ENCODE measurements at regions not wholly inside any gene's neighbourhood (a gene's known extent, or its start where the extent isn't known, plus 50 kb on each side); places are given as distances from the start of the nearest gene placed in this dataset.

DNA sequence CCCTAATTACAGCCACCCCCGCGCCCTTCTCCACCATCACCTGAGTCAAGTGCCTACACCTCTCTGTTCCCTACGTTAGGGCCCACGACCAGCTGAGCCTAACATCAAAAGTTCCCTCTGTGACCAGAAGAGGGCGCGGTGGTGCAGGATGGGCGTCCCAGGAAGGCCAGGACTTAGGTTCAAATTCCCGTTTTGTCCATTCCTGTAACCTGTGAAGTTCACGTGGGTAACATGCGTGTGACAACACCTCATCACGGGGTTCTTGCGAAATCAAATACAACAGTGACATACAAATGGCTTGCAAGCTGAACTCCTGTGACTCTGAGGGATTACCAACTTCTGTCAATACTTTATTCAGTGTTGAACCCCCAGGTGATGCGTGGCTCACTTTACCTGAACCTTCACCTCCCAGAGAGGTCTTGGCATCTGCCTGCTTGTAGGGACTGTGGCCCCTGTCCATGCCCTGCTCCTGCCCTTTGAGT, 207.9 kb downstream of the ARL4C start:
- no peak overlapping the region for H3K4me3 ChIP-seq (replicated peaks in 1 of 2; ENCODE audit: low read depth in 1 of 2, low read length in 2 of 2)
- peak overlapping the region; percentile 42 for H2AFZ ChIP-seq (ENCODE audit: low read depth, low read length, poor library complexity, severe bottlenecking)
- no peak for TF ChIP-seq SRF (IDR thresholded peaks at IDR 0.05; ENCODE audit: low read depth)
- no peak for TF ChIP-seq SP1 (IDR thresholded peaks at IDR 0.05; ENCODE audit: low read depth)
- peak; percentile 46; the same call in 1 of the 2 replicates for TF ChIP-seq CEBPB (IDR thresholded peaks at IDR 0.05; ENCODE audit: low read depth)
- TF ChIP-seq POLR2A (IDR thresholded peaks at IDR 0.05; ENCODE audit: borderline replicate concordance, extremely low read depth, insufficient read depth, insufficient read length): no peak
- no peak for TF ChIP-seq YY1 (IDR thresholded peaks at IDR 0.05; ENCODE audit: extremely low read depth, insufficient replicate concordance, low read depth, low read length)
- TF ChIP-seq SIN3A (IDR thresholded peaks at IDR 0.05; ENCODE audit: low read depth): no peak
- TF ChIP-seq, protein P1, sequence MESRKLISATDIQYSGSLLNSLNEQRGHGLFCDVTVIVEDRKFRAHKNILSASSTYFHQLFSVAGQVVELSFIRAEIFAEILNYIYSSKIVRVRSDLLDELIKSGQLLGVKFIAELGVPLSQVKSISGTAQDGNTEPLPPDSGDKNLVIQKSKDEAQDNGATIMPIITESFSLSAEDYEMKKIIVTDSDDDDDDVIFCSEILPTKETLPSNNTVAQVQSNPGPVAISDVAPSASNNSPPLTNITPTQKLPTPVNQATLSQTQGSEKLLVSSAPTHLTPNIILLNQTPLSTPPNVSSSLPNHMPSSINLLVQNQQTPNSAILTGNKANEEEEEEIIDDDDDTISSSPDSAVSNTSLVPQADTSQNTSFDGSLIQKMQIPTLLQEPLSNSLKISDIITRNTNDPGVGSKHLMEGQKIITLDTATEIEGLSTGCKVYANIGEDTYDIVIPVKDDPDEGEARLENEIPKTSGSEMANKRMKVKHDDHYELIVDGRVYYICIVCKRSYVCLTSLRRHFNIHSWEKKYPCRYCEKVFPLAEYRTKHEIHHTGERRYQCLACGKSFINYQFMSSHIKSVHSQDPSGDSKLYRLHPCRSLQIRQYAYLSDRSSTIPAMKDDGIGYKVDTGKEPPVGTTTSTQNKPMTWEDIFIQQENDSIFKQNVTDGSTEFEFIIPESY (IDR thresholded peaks at IDR 0.05; ENCODE audit: extremely low read depth, insufficient replicate concordance, low read length): no peak
- TF ChIP-seq CBX3 (IDR thresholded peaks at IDR 0.05; ENCODE audit: low read depth): no peak
- TF ChIP-seq EGR1 (IDR thresholded peaks at IDR 0.05; ENCODE audit: low read depth): no peak
- TF ChIP-seq, protein P2, sequence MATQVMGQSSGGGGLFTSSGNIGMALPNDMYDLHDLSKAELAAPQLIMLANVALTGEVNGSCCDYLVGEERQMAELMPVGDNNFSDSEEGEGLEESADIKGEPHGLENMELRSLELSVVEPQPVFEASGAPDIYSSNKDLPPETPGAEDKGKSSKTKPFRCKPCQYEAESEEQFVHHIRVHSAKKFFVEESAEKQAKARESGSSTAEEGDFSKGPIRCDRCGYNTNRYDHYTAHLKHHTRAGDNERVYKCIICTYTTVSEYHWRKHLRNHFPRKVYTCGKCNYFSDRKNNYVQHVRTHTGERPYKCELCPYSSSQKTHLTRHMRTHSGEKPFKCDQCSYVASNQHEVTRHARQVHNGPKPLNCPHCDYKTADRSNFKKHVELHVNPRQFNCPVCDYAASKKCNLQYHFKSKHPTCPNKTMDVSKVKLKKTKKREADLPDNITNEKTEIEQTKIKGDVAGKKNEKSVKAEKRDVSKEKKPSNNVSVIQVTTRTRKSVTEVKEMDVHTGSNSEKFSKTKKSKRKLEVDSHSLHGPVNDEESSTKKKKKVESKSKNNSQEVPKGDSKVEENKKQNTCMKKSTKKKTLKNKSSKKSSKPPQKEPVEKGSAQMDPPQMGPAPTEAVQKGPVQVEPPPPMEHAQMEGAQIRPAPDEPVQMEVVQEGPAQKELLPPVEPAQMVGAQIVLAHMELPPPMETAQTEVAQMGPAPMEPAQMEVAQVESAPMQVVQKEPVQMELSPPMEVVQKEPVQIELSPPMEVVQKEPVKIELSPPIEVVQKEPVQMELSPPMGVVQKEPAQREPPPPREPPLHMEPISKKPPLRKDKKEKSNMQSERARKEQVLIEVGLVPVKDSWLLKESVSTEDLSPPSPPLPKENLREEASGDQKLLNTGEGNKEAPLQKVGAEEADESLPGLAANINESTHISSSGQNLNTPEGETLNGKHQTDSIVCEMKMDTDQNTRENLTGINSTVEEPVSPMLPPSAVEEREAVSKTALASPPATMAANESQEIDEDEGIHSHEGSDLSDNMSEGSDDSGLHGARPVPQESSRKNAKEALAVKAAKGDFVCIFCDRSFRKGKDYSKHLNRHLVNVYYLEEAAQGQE (IDR thresholded peaks at IDR 0.05; ENCODE audit: low read depth): no peak
- TF ChIP-seq, protein P3, sequence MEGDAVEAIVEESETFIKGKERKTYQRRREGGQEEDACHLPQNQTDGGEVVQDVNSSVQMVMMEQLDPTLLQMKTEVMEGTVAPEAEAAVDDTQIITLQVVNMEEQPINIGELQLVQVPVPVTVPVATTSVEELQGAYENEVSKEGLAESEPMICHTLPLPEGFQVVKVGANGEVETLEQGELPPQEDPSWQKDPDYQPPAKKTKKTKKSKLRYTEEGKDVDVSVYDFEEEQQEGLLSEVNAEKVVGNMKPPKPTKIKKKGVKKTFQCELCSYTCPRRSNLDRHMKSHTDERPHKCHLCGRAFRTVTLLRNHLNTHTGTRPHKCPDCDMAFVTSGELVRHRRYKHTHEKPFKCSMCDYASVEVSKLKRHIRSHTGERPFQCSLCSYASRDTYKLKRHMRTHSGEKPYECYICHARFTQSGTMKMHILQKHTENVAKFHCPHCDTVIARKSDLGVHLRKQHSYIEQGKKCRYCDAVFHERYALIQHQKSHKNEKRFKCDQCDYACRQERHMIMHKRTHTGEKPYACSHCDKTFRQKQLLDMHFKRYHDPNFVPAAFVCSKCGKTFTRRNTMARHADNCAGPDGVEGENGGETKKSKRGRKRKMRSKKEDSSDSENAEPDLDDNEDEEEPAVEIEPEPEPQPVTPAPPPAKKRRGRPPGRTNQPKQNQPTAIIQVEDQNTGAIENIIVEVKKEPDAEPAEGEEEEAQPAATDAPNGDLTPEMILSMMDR (IDR thresholded peaks at IDR 0.05 in 2 of 3, conservative IDR thresholded peaks at IDR 0.05 in 1 of 3; ENCODE audit: borderline replicate concordance in 1 of 3, insufficient read depth in 1 of 3, low read depth in 2 of 3, low read length in 2 of 3): peak; percentile 67 to 89 (median 83); a peak in 5 of 6 replicates
- TF ChIP-seq MAX (IDR thresholded peaks at IDR 0.05): peak; percentile 49; the same call in 1 of the 2 replicates
- no peak for TF ChIP-seq POLR2AphosphoS5 (IDR thresholded peaks at IDR 0.05; ENCODE audit: low read depth, low read length)
- TF ChIP-seq RAD21 (IDR thresholded peaks at IDR 0.05; ENCODE audit: low read depth): peak; percentile 90
- no peak for TF ChIP-seq ZNF274 (IDR thresholded peaks at IDR 0.05; ENCODE audit: low read depth, low read length)
- no peak for TF ChIP-seq FOSL1 (IDR thresholded peaks at IDR 0.05; ENCODE audit: low read depth)
- H3K27ac ChIP-seq (ENCODE audit: low read depth, low read length): no peak overlapping the region
- H3K9ac ChIP-seq (ENCODE audit: low read length): no peak overlapping the region
- ChIA-PET POLR2A (no interaction called here), RAD21 (ENCODE audit: low non-redundant PET in 1 of 2, low total read pairs in 2 of 2, uncharacterized antibody in 2 of 2, unreplicated experiment in 2 of 2) (interaction anchor here (0.7 to 1.7 kb wide), 7 partner anchors 74 to 256 kb away, joined by 3 to 5 read pairs (median 3); no protein-coding TSS in a partner anchor), CTCF (interaction anchor here (0.6 to 2.4 kb wide), 12 partner anchors 9 to 828 kb away, joined by 3 to 18 read pairs (median 3); no protein-coding TSS in a partner anchor)
- no peaks in the 10 kb centered on the region for H3K9me3 ChIP-seq (ENCODE audit: control insufficient read depth in 1 of 2, insufficient read depth in 1 of 2, low read depth in 1 of 2, low read length in 2 of 2)
- peaks cover 19 to 55% of the 10 kb centered on the region in 2 experiments; a peak in 3 of 4 replicates for H3K4me1 ChIP-seq (ENCODE audit: control insufficient read depth in 1 of 2, insufficient read depth in 2 of 2, low read length in 2 of 2)
- H3K4me2 ChIP-seq (ENCODE audit: low read length): peak overlapping the region; percentile 47
- no TSS peak for BruUV-seq (replicated peaks)
- ATAC-seq: peak; percentile 84
- H3K27me3 ChIP-seq (ENCODE audit: insufficient read depth, low read length): no peaks in the 10 kb centered on the region
- DNase-seq (ENCODE audit: low read depth, low spot score): peak; percentile 65
- H3K9me2 ChIP-seq (ENCODE audit: insufficient read depth): no peaks in the 10 kb centered on the region
- intact Hi-C loops (cut with micrococcal nuclease): loop anchor here (1.0 to 10.0 kb wide), 5 partner anchors 118 to 826 kb away; no protein-coding TSS in a partner anchor
- no peaks in the 10 kb centered on the region for H3K79me2 ChIP-seq (ENCODE audit: insufficient read depth, low read length)
- no peaks in the 10 kb centered on the region for H3K36me3 ChIP-seq (ENCODE audit: control insufficient read depth in 1 of 2, insufficient read depth in 2 of 2, low read length in 2 of 2)
- no peaks in the 10 kb centered on the region for H4K20me1 ChIP-seq (ENCODE audit: insufficient read depth)

All from HCT116 (cell line).